Spleen (tissue), 11 donors: ENCODE measurements at regions not wholly inside any gene's neighbourhood (a gene's known extent, or its start where the extent isn't known, plus 50 kb on each side); places are given as distances from the start of the nearest gene placed in this dataset.
"Not testable (repeated sequence)": the region's sequence is repeated elsewhere in the genome, so short reads cannot be mapped to it uniquely, and the experiment has no call there.

Experiments
- DNase-seq: peaks from one replicate; pipeline ENCODE4 v3.0.0-alpha.2; 2020
- H3K27ac ChIP-seq, 8 donors: fragments of 200-600 bp; sonication (generic) in 7 of 8; 1 replicate in 4 of 8; 2 replicates in 4 of 8; pipeline versions ENCODE4 v1.5.0 to v1.8.0; 2016 to 2021; ENCODE audit warnings: inconsistent platforms in 4 of 8, mild to moderate bottlenecking in 4 of 8, moderate library complexity in 1 of 8
- H3K27me3 ChIP-seq, 7 donors: fragments of 200-600 bp; sonication (generic) in 6 of 7; replicated peaks in 1 of 7; 1 replicate in 4 of 7; 2 replicates in 3 of 7; pipeline versions ENCODE4 v1.5.0 to v1.8.0; 2016 to 2021; ENCODE audit warnings: inconsistent platforms in 3 of 7, mild to moderate bottlenecking in 1 of 7
- H3K36me3 ChIP-seq, 6 donors: fragments of 200-600 bp; sonication (generic) in 5 of 6; 1 replicate in 4 of 6; 2 replicates in 2 of 6; pipeline versions ENCODE4 v1.5.0 to v1.8.0; 2016 to 2021; ENCODE audit warnings: inconsistent platforms in 2 of 6
- H3K4me1 ChIP-seq, 6 donors: fragments of 200-600 bp; sonication (generic) in 5 of 6; 1 replicate in 3 of 6; 2 replicates in 3 of 6; pipeline versions ENCODE4 v1.5.0 to v1.8.0; 2016 to 2021; ENCODE audit warnings: inconsistent platforms in 3 of 6
- H3K4me3 ChIP-seq, 8 donors: fragments of 200-600 bp; sonication (generic) in 7 of 8; 1 replicate in 4 of 8; 2 replicates in 4 of 8; pipeline versions ENCODE4 v1.5.0 to v1.8.0; 2016 to 2021; ENCODE audit warnings: inconsistent platforms in 4 of 8, mild to moderate bottlenecking in 4 of 8, moderate library complexity in 2 of 8
- H3K9me3 ChIP-seq, 8 donors: fragments of 200-600 bp; sonication (generic) in 7 of 8; 1 replicate in 4 of 8; 2 replicates in 4 of 8; pipeline versions ENCODE4 v1.5.0 to v1.8.0; 2016 to 2021; ENCODE audit warnings: inconsistent platforms in 4 of 8
- CTCF ChIP-seq, 11 experiments: fragments of 200-600 bp in 7 of 11; fragments of 450-650 bp in 4 of 11; sonication (generic) in 4 of 11; IDR thresholded peaks in 8 of 11; conservative IDR thresholded peaks in 3 of 11; 1 replicate in 7 of 11; 2 replicates in 4 of 11; pipeline versions ENCODE4 v1.4.0 to v1.8.0; 2016 to 2021; ENCODE audit warnings: antibody characterized with exemption in 11 of 11, inconsistent platforms in 4 of 11, mild to moderate bottlenecking in 1 of 11
- POLR2A ChIP-seq, 3 donors: fragments of 450-650 bp; IDR thresholded peaks; one replicate each; pipeline ENCODE4 v1.5.1; 2017; ENCODE audit warnings: antibody characterized with exemption in 3 of 3, mild to moderate bottlenecking in 1 of 3
- POLR2AphosphoS5 ChIP-seq, 3 donors: sonication (generic); formaldehyde crosslinking; IDR thresholded peaks; one replicate each; pipeline ENCODE4 v1.5.1; 2017; ENCODE audit warnings: antibody characterized with exemption in 3 of 3
- WGBS, 5 donors: extraction: QIAGEN DNeasy Blood & Tissue Kit in 3 of 5; methylation state at CpG; one replicate each; pipeline versions ENCODE4 v1.1.5 to v1.1.7; 2013 to 2018; 5-methylcytosine and 5-hydroxymethylcytosine counted together
- intact Hi-C: fragments of 100-400 bp; cut with DNase I; formaldehyde crosslinking; loops from one replicate; pipeline ENCODE4 v1.15.0; 2023; ENCODE audit warnings: low total_unique reads
- donor health status: healthy with polysubstance abuse.
- donor health status: DM: no; HTN: no; CAD: no; lungs with moderate emphysema.
- donor health status: DM: no; HTN: no; CAD: no.
- donor health status: Bipolar disorder and iron deficiency.
- donor health status: healthy.
- donor health status: DM: no; HTN: no; CAD: no.
- donor health status: DM: yes; HTN: yes; CAD: no.

DNA sequence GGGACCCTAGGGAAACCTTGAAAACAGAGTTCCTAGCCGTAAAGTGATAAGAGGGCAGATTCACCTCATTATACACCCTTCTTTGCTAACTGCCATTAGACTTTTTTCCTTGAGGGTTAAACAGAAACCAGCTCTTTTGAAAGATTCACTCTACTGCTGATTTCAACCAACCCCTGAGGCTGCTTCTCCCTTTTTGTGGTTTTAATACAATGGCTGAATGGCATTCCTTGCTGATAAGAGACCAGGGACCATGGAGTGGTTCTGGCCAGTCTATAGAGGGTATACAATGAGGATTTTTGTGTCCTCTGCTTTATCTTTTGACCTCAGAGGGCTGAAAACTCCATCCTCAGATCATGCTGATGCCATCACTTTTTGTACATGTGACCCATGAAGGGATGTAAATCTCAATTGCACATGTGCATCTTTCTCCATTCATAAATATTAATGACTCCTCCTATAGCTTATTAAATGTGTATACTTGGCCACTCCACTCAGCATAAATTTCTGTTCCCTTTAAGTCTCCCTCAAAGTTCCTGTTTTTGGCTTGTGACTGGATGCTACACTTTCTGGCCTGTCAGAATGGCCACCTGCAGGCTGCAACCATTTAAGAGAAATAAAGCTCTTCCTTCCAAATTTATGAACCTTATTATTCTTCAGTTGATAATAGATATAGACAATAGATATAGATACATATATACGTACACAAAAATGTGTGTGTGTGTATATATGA is 233.8 kb upstream of the SEL1L start:
- 60 to 93% (median 74%) methylated on average over 2 of the region's 2 CpGs for WGBS, 5 donors
- intact Hi-C loops = no loop called here
- TF ChIP-seq CTCF (IDR thresholded peaks at IDR 0.05 in 8 of 11, conservative IDR thresholded peaks at IDR 0.05 in 3 of 11) = no peak
- TF ChIP-seq POLR2AphosphoS5 (IDR thresholded peaks at IDR 0.05) = no peak
- TF ChIP-seq POLR2A (IDR thresholded peaks at IDR 0.05) = no peak
- Histone ChIP-seq H3K4me3 (no peak overlapping the region), H3K9me3 (peaks cover 0 to 6% (median 0%) of the 10 kb centered on the region in 8 donors), H3K4me1 (peaks cover 0 to 18% (median 0%) of the 10 kb centered on the region in 6 donors), H3K36me3 (no peaks in the 10 kb centered on the region), H3K27ac (peak overlapping the region in 2 of 8 donors; percentile 54 to 72), H3K27me3 (no peaks in the 10 kb centered on the region)
- DNase-seq = no peak

DNA sequence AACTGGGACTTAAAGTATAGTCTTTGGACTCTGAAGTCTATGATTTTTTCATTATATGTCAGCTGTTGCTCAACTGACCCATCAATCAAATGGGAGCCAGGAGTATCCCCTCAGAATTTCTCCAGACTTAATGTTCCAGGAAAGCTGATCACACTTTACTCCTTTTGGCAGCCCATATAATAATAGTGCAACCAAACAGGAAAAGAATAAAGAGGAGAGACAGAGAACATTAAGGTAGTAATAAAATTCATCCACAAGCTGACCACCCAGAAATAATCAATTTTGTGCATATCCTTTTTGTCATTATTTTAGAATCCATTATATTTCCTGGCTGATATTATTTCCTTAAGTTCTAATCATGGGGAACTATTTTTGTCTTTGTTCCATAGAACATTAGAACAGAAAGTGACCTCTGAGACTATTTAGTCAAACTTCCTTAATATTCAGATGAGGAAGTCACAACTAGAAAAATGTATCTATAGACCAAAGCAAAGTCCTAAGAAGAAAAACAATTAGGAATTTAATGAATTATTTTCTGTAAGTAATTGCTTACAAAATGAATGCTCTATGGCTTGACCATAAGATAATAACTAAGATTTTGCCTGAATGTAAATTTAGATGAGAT is 238.1 kb upstream of the SEL1L start:
- intact Hi-C loops = no loop called here
- DNase-seq = no peak
- Histone ChIP-seq H3K27ac (peak overlapping the region in 4 of 8 donors; percentile 28 to 71 (median 62)), H3K27me3 (no peaks in the 10 kb centered on the region), H3K4me3 (no peak overlapping the region), H3K4me1 (peaks cover 0 to 12% (median 0%) of the 10 kb centered on the region in 6 donors), H3K36me3 (no peaks in the 10 kb centered on the region), H3K9me3 (peaks cover 0 to 6% (median 0%) of the 10 kb centered on the region in 8 donors)
- TF ChIP-seq CTCF (IDR thresholded peaks at IDR 0.05 in 8 of 11, conservative IDR thresholded peaks at IDR 0.05 in 3 of 11) = no peak
- no peak for TF ChIP-seq POLR2AphosphoS5 (IDR thresholded peaks at IDR 0.05)
- no peak for TF ChIP-seq POLR2A (IDR thresholded peaks at IDR 0.05)

GRCh38 chr14:81772381-81772780 is 238.7 kb upstream of the SEL1L start:
- no peaks in the 10 kb centered on the region for H3K27me3 ChIP-seq
- whole genome bisulfite sequencing, 5 donors = 41 to 89% (median 62%) methylated on average over 1 of the region's 1 CpG
- no peak overlapping the region for H3K4me3 ChIP-seq
- H3K4me1 ChIP-seq = peaks cover 0 to 8% (median 0%) of the 10 kb centered on the region in 6 donors
- H3K9me3 ChIP-seq = peaks cover 0 to 6% (median 0%) of the 10 kb centered on the region in 8 donors
- no peak for TF ChIP-seq CTCF (IDR thresholded peaks at IDR 0.05 in 8 of 11, conservative IDR thresholded peaks at IDR 0.05 in 3 of 11)
- TF ChIP-seq POLR2AphosphoS5 (IDR thresholded peaks at IDR 0.05) = no peak
- no peak for TF ChIP-seq POLR2A (IDR thresholded peaks at IDR 0.05)
- H3K27ac ChIP-seq = peak overlapping the region in 4 of 8 donors; percentile 28 to 71 (median 62)
- H3K36me3 ChIP-seq = no peaks in the 10 kb centered on the region
- no peak for DNase-seq
- intact Hi-C loops = no loop called here

- Histone ChIP-seq H3K27me3 (no peaks in the 10 kb centered on the region), H3K4me3 (no peak overlapping the region), H3K9me3 (peaks cover 0 to 3% (median 0%) of the 10 kb centered on the region in 8 donors), H3K27ac (no peak overlapping the region), H3K4me1 (peaks cover 0 to 4% (median 0%) of the 10 kb centered on the region in 6 donors), H3K36me3 (no peaks in the 10 kb centered on the region)
- 82 to 87% (median 85%) methylated on average over 2 of the region's 2 CpGs for WGBS, 5 donors
- no peak for DNase-seq
- TF ChIP-seq CTCF (IDR thresholded peaks at IDR 0.05 in 8 of 11, conservative IDR thresholded peaks at IDR 0.05 in 3 of 11) (no peak), POLR2A (IDR thresholded peaks at IDR 0.05) (no peak), POLR2AphosphoS5 (IDR thresholded peaks at IDR 0.05) (no peak)
- intact Hi-C loops = no loop called here
Measured at GRCh38 chr14:81776531-81776930, 242.9 kb upstream of the SEL1L start.

DNA sequence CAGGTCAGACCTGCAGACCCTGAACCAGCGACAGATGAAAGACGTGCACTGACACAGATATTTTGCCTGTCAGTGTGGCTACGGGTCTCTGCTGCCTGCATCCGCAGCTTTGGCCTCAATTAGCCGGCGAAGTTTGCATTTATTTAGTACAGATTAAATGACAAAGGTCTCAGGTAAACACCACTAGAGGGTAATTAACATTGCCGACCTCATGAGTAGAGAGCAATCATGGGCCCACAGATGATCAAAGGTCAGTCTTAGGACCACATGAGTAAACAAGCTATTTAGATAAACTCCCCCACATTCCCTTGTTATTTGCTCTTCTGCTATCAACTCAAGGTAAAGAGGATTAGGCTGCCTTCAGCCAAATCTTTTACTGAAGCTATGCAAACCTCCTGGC is 248.1 kb upstream of the SEL1L start:
- H3K36me3 ChIP-seq, H3K27me3 ChIP-seq, H3K4me3 ChIP-seq, intact Hi-C loops, DNase-seq, H3K4me1 ChIP-seq, H3K27ac ChIP-seq: not testable (repeated sequence)
- 77 to 90% (median 83%) methylated on average over 7 of the region's 7 CpGs for WGBS, 5 donors
- peaks cover 0 to 10% (median 0%) of the 10 kb centered on the region in 8 donors for H3K9me3 ChIP-seq
